ENCODE measurements at regions not wholly inside any gene's neighbourhood (a gene's known extent, or its start where the extent isn't known, plus 50 kb on each side); places are given as distances from the start of the nearest gene placed in this dataset.
"Not testable (repeated sequence)": the region's sequence is repeated elsewhere in the genome, so short reads cannot be mapped to it uniquely, and the experiment has no call there.

DNA sequence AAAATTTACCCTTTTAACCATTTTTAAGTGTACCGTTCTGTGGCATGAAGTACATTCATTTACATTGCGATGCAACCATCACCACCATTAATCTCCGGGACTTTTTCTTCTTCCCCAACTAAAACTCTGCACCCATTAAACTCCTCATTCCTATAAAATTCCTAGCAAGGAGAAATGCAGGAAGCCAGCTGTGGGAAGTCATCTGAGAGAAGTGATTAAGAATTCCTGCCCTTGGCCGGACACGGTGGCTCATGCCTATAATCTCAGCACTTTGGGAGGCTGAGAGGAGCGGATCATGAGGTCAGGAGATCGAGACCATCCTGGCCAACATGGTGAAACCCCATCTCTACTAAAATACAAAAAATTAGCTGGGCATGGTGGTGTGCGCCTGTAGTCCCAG, 121.9 kb upstream of the RBPJ start:
- FAIRE-seq; DNase-seq (ENCODE audit: insufficient read length, low spot score): not testable (repeated sequence)

- no peak for DNase-seq (ENCODE audit: insufficient read length, low spot score)
- no peak for FAIRE-seq
These were observed 121.2 kb upstream of the RBPJ start for GRCh38 chr4:26199596-26199995.

GRCh38 chr4:26201120-26201519, 119.7 kb upstream of the RBPJ start:
- DNase-seq (ENCODE audit: insufficient read length, low spot score): no peak
- FAIRE-seq: no peak

- DNase-seq (ENCODE audit: insufficient read length, low spot score): no peak
- FAIRE-seq: no peak
These were observed 116.5 kb upstream of the RBPJ start for GRCh38 chr4:26204249-26204825.

DNA sequence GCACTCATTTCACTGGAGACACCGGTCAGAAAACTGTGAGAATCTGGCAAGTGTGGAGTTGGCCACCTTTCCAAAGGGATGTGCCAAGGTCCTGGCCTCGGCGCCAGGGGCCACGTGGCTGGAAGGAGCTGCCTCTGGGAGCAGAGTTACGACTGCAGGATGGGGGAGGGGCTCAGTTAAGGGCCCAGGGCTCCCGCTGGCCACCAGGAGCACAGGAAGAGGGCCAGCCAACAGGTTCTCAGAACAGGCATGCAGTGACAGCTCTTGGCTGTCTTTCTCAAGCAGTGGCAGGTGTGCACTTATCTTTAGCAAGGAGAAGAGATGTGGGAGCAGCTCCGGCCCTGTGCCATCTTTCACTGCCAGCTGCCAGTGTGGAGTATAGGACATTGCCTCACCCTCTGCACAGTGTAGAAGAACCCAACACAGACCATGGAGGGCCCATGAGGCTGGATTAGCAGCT, 115.9 kb upstream of the RBPJ start:
- no peak for FAIRE-seq
- no peak for DNase-seq (ENCODE audit: insufficient read length, low spot score)

DNA sequence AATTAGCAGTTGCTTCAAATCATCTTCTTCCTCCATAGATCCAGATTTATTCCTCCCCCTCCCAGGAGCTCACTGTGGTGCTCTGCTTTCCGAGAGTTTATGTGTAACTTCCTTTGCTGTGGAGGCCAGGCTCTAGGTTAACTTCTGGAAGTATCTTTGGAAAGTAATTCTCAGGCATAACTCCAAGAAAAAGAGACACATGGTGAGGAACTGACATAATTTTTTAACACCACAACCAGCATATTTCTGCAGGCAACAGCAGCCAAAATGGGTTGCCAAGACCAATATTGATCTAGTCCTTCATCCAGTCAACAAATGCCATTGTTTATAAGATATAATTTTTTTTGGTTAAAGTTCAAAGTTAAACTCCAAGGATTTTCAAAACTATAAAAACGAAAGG, 114.5 kb upstream of the RBPJ start:
- DNase-seq (ENCODE audit: insufficient read length, low spot score): no peak
- FAIRE-seq: no peak

GRCh38 chr4:26206999-26207398, 113.8 kb upstream of the RBPJ start:
- FAIRE-seq: no peak
- DNase-seq (ENCODE audit: insufficient read length, low spot score): no peak

GRCh38 chr4:26207631-26208030, 113.2 kb upstream of the RBPJ start:
- DNase-seq (ENCODE audit: insufficient read length, low spot score): no peak
- FAIRE-seq: no peak

DNA sequence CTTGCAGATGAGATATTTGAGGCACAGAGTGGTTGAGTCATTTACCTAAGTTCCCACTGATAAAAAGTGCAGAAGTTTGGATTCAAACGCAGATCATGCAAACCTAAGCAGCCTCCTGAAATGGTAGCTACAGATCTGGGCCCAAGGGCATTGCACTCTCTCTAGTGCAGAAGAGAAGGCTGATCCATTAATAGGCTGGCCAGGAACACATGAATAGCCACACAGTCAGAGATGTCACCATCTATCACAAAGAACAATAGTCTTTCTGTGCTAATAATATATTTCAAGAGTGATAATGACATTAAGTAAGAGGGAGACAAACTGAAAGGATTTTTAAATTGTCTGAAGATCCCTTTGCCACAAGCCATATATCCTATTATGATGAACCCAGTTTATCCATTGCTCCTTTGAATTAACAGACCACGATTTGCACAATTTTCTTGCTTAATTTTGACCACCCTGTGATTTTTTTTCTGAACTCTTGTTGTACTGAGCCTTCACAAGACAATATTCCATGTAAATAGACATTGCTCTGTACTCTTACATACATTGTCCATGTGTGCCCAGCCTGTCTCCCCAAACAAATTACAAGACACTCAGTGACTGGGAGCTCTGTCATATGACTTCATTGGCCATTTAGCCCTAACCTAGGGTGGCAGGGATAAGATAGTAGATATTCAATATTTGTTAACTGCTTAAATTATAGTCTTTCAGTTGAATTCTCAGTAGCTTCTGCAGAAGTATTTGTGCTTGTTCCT, 112.4 kb upstream of the RBPJ start:
- no peak for FAIRE-seq

DNA sequence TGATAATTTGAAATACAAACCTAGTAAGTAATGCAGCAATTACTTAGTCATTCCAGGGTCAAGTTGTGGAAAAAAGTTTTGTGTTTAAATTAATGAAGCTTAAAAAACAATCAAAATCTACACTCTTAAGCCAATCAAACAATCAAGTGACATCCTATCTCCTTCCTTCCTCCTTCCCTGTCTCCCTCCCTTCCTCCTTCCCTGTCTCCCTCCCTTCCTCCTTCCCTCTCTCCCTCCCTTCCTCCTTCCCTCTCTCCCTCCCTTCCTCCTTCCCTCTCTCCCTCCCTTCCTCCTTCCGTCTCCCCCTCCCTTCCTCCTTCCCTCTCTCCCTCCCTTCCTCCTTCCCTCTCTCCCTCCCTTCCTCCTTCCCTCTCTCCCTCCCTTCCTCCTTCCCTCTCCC, 111.4 kb upstream of the RBPJ start:
- not testable (repeated sequence) for DNase-seq (ENCODE audit: insufficient read length, low spot score); FAIRE-seq

More for the DNA sequence above, 112.4 kb upstream of the RBPJ start:
- no peak for DNase-seq (ENCODE audit: insufficient read length, low spot score)

GRCh38 chr4:26212528-26212927, 108.3 kb upstream of the RBPJ start:
- DNase-seq (ENCODE audit: insufficient read length, low spot score): no peak
- FAIRE-seq: no peak

- no peak for FAIRE-seq
- DNase-seq (ENCODE audit: insufficient read length, low spot score): no peak
These were observed 107.5 kb upstream of the RBPJ start for GRCh38 chr4:26213317-26213716.

DNA sequence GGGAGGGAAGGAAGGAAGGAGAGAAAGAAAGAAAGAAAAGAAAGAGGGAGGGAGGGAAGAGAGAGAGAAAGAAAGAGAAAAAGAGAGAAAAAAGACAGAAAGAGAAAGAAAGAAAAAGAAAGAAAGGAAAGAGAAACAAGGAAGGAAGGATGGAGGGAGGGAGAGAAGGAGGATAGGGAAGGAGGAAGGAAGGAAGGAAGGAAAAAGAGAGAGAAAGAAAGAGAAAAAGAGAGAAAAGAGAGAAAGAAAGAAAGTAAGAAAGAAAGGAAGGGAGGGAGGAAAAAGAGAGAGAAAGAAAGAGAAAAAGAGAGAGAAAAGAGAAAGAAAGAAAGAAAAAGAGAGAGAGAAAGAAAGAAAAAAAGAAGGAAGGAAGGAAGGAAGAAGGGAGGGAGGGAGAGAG, 105.8 kb upstream of the RBPJ start:
- DNase-seq (ENCODE audit: insufficient read length, low spot score) (no peak), FAIRE-seq (no peak)

GRCh38 chr4:26215725-26216124, 105.1 kb upstream of the RBPJ start:
- DNase-seq (ENCODE audit: insufficient read length, low spot score) (no peak), FAIRE-seq (no peak)

DNA sequence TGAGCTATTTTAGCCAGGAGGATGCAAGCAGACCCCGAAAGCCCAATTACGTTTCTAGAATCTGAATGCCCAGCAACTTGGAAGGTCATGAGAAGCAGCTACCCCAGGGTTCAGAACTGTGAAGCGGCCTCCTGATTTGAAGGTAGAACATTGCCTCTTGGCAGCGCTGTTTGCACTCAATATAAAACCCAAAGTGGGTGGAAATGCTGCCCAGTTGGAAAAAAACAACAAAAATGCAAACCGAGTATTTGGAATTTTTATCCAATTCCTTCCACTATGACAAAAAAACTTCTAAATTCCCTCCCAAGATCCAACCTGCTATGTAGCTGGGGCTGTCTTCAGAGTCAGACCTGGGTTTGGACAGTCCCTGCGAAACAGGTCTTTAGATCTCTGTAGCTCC, 103.3 kb upstream of the RBPJ start:
- FAIRE-seq (no peak), DNase-seq (ENCODE audit: insufficient read length, low spot score) (no peak)

DNA sequence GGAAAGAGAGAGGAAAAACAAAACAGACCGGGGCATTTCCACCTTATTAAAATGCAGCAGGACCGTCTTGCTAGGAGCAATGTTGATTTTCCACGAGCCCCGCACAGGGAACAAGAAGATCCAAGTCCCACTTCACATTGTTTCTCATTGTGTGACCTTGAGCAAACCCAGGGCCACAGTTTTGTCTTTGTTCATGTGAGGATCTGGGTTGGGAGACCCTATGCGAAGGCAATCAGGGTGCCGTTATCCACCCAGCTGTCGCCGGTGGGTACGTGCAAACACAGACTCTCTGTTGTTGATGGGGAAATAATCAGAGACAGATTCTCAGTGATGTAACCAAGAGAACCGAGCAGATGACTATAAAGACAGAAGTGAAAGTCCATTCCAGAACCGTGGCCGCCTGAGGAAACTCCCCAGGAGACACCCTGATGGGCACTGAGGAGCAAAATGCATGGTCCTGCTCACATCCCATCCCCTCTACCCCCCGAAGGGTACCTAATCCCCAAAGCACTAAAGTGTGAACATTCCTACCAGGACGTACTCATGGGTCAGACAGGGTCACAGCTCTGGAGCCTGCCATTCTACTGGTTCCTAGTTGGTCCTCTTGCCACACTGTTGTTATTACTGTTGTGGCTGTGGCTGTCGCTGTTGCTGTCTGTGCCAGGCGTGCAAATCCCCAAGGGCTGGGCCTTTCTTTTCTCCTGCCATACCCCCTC, 102.7 kb upstream of the RBPJ start:
- peak; percentile 4 for FAIRE-seq
- no peak for DNase-seq (ENCODE audit: insufficient read length, low spot score)

- FAIRE-seq (no peak), DNase-seq (ENCODE audit: insufficient read length, low spot score) (no peak)
These were observed 101.9 kb upstream of the RBPJ start for GRCh38 chr4:26218677-26219605.

- DNase-seq (ENCODE audit: insufficient read length, low spot score) (no peak), FAIRE-seq (no peak)
These were observed 100.1 kb upstream of the RBPJ start for GRCh38 chr4:26220696-26221095.

- FAIRE-seq (no peak), DNase-seq (ENCODE audit: insufficient read length, low spot score) (no peak)
These were observed 97.7 kb upstream of the RBPJ start for GRCh38 chr4:26223155-26223554.

- DNase-seq (ENCODE audit: insufficient read length, low spot score) (no peak), FAIRE-seq (no peak)
These were observed 94.0 kb upstream of the RBPJ start for GRCh38 chr4:26226629-26227376.
